ENCODE measurements at regions not wholly inside any gene's neighbourhood (a gene's known extent, or its start where the extent isn't known, plus 50 kb on each side); places are given as distances from the start of the nearest gene placed in this dataset.
"Not testable (repeated sequence)": the region's sequence is repeated elsewhere in the genome, so short reads cannot be mapped to it uniquely, and the experiment has no call there.

DNA sequence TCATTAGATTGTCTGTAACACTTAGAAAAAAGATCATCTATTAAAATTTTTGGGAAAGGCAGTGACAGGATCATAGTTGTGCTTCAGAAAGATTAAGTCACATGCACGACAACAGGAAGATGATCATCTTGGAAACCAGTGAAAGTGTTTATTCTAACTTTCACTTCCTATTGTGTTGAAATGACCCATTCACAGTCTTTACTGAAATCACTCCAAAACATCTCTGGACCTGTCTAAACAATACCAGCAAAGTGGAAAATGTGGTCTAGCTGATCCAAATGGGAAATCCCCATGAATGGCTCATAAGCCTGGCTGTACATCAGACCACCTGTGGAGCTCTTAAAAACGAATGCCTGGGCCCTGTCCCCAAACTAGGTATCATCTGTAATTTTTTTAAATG lies 111.1 kb upstream of the ETV3 start:
- no peak for DNase-seq (ENCODE audit: low spot score)
- Mint-ChIP-seq H3K27me3 (ENCODE audit: unreplicated experiment) (peaks cover 13% of the 10 kb centered on the region), H3K27ac (ENCODE audit: unreplicated experiment) (no peak overlapping the region)

DNA sequence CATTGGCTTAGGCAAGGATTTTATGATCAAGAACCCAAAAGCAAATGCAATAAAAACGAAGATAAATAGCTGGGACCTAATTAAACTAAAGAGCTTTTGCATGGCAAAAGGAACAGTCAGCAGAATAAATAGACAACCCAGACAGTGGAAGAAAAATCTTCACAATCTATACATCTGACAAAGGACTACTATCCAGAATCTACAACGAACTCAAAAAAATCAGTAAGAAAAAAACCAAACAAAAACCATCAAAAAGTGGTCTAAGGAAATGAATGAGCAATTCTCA lies 109.5 kb upstream of the ETV3 start:
- H3K27me3 Mint-ChIP-seq (ENCODE audit: unreplicated experiment); H3K4me3 Mint-ChIP-seq (ENCODE audit: unreplicated experiment); H3K4me1 Mint-ChIP-seq (ENCODE audit: unreplicated experiment); H3K9me3 Mint-ChIP-seq (ENCODE audit: unreplicated experiment); H3K27ac Mint-ChIP-seq (ENCODE audit: unreplicated experiment); DNase-seq (ENCODE audit: low spot score); H3K36me3 Mint-ChIP-seq (ENCODE audit: low read depth, unreplicated experiment): not testable (repeated sequence)

More for the DNA sequence above, 111.1 kb upstream of the ETV3 start:
- TF ChIP-seq, protein P1, sequence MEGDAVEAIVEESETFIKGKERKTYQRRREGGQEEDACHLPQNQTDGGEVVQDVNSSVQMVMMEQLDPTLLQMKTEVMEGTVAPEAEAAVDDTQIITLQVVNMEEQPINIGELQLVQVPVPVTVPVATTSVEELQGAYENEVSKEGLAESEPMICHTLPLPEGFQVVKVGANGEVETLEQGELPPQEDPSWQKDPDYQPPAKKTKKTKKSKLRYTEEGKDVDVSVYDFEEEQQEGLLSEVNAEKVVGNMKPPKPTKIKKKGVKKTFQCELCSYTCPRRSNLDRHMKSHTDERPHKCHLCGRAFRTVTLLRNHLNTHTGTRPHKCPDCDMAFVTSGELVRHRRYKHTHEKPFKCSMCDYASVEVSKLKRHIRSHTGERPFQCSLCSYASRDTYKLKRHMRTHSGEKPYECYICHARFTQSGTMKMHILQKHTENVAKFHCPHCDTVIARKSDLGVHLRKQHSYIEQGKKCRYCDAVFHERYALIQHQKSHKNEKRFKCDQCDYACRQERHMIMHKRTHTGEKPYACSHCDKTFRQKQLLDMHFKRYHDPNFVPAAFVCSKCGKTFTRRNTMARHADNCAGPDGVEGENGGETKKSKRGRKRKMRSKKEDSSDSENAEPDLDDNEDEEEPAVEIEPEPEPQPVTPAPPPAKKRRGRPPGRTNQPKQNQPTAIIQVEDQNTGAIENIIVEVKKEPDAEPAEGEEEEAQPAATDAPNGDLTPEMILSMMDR (IDR thresholded peaks at IDR 0.05; ENCODE audit: unreplicated experiment), result no peak
- Mint-ChIP-seq H3K4me1 (ENCODE audit: unreplicated experiment) (no peaks in the 10 kb centered on the region), H3K36me3 (ENCODE audit: low read depth, unreplicated experiment) (peaks cover 5% of the 10 kb centered on the region), H3K4me3 (ENCODE audit: unreplicated experiment) (no peak overlapping the region), H3K9me3 (ENCODE audit: unreplicated experiment) (no peaks in the 10 kb centered on the region)

DNA sequence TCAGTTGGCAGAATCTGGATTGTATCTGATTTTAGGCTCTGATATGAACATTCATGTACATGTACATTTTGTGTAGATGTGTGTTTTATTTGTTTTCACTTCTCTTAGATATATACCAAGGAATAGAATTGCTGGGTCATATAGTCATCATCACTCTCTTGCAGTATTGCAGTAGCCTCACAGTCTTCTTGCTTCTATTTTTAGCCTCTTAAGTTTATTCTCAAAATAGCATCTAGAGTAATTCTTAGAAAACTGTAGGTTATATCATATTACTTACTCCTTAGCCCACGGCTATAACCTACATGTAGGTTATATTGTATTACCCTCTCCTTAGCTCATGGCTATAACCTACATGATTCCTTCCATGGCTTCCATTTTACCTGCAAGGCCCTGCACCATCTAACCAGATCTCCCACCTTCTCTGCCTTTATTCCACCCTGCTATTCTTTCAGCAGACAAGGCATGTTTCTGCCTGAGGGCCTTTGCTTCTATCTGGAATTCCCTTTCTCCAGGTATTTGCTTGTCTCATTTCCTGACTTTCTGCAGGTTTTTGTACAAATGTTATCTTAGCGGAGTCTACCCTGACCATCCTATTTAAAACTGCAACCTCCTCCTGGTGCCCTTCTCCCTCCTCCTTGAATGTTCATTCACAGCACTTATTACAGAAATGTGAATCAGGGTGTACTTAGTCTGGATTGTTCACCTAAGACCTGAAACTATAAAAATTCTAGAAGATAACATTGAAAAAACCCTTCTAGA lies 109.0 kb upstream of the ETV3 start:
- TF ChIP-seq, protein P1 (IDR thresholded peaks at IDR 0.05; ENCODE audit: unreplicated experiment), result no peak
- DNase-seq (ENCODE audit: low spot score), result no peak
- no peaks in the 10 kb centered on the region for H3K9me3 Mint-ChIP-seq (ENCODE audit: unreplicated experiment)
- no peaks in the 10 kb centered on the region for H3K4me1 Mint-ChIP-seq (ENCODE audit: unreplicated experiment)
- peaks cover 3% of the 10 kb centered on the region for H3K27me3 Mint-ChIP-seq (ENCODE audit: unreplicated experiment)
- no peak overlapping the region for H3K27ac Mint-ChIP-seq (ENCODE audit: unreplicated experiment)
- H3K36me3 Mint-ChIP-seq (ENCODE audit: low read depth, unreplicated experiment), result no peaks in the 10 kb centered on the region
- no peak overlapping the region for H3K4me3 Mint-ChIP-seq (ENCODE audit: unreplicated experiment)

DNA sequence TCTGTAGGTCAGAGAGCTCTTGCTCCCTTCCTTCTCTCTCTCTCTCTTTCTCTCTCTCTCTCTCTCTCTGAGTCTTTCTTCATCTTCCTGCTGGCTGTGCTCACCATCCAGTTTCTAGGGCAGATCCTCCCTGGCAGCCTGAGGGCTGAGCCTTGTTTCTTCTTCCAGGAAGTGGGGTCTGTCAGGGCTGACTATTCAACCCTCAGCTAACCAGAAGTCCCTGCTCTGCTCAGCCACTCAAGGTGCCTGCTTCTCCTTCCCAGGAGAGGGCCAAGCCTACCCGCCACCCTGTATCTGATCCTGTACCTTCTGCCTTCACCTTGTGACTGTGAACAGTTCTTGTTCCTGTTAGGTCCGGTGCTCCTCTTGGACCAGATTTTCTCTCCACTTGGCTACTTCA lies 107.6 kb upstream of the ETV3 start:
- H3K27ac Mint-ChIP-seq (ENCODE audit: unreplicated experiment), result no peak overlapping the region

DNA sequence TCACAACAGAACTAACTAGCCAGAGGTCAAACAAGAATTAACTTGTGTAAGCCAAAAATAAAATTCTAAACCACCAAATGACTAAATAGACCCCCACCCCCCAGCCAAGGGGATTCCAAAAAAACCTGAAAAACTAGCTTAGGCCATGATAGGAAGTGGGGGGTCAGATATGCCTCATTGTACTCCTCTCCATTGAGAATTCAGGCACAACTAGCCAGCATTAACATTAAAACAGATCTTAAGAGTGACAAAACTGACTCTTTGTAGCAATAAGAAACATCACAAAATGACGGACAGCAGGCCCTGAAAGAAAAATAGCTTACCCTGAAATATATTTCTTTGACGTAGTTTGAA lies 103.0 kb upstream of the ETV3 start:
- no peaks in the 10 kb centered on the region for H3K9me3 Mint-ChIP-seq (ENCODE audit: unreplicated experiment)
- peaks cover 2% of the 10 kb centered on the region for H3K27me3 Mint-ChIP-seq (ENCODE audit: unreplicated experiment)
- H3K4me3 Mint-ChIP-seq (ENCODE audit: unreplicated experiment), result no peak overlapping the region
- TF ChIP-seq, protein P1 (IDR thresholded peaks at IDR 0.05; ENCODE audit: unreplicated experiment), result no peak
- no peak overlapping the region for H3K27ac Mint-ChIP-seq (ENCODE audit: unreplicated experiment)
- DNase-seq (ENCODE audit: low spot score), result no peak
- no peaks in the 10 kb centered on the region for H3K4me1 Mint-ChIP-seq (ENCODE audit: unreplicated experiment)
- no peaks in the 10 kb centered on the region for H3K36me3 Mint-ChIP-seq (ENCODE audit: low read depth, unreplicated experiment)

More for the DNA sequence above, 107.6 kb upstream of the ETV3 start:
- Mint-ChIP-seq H3K9me3 (ENCODE audit: unreplicated experiment) (no peaks in the 10 kb centered on the region), H3K36me3 (ENCODE audit: low read depth, unreplicated experiment) (no peaks in the 10 kb centered on the region), H3K4me1 (ENCODE audit: unreplicated experiment) (no peaks in the 10 kb centered on the region), H3K27me3 (ENCODE audit: unreplicated experiment) (peaks cover 3% of the 10 kb centered on the region), H3K4me3 (ENCODE audit: unreplicated experiment) (no peak overlapping the region)
- DNase-seq (ENCODE audit: low spot score), result no peak
- TF ChIP-seq, protein P1 (IDR thresholded peaks at IDR 0.05; ENCODE audit: unreplicated experiment), result no peak

Measured in endothelial cell (in vitro differentiated cells).